COLO829 (cell line): ENCODE measurements at regions not wholly inside any gene's neighbourhood (a gene's known extent, or its start where the extent isn't known, plus 50 kb on each side); places are given as distances from the start of the nearest gene placed in this dataset.
"Not testable (repeated sequence)": the region's sequence is repeated elsewhere in the genome, so short reads cannot be mapped to it uniquely, and the experiment has no call there.

ENCODE experiments used
- DNase-seq: peaks from one replicate; pipeline ENCODE4 v3.0.0; 2012; ENCODE audit warnings: low spot score

GRCh38 chr10:28354511-28354910, 51.6 kb upstream of the MPP7 start:
- no peak for DNase-seq

GRCh38 chr10:28355376-28355775, 52.5 kb upstream of the MPP7 start:
- DNase-seq, result no peak

GRCh38 chr10:28359334-28359733, 56.5 kb upstream of the MPP7 start:
- DNase-seq, result no peak

- DNase-seq, result no peak
Observed at GRCh38 chr10:28360175-28360574, 57.3 kb upstream of the MPP7 start.

DNA sequence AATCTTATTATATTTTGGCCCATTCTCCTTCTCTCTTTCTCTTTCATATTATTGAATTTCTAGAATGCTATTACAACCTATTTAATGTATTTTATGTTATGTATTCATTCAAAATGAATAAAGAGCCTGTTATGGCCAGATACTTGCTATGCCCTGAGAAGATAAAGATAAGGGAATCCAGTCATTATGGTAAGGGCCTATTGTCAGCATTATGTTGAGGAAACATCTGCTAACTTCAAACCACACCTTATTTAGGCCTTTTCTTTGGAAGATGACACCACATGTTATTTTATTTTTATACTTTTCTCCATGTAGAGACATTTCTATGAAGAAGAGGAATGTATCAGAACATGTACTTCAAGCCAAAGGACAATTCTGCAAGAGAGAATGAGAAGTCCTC, 60.5 kb upstream of the MPP7 start:
- no peak for DNase-seq

- DNase-seq, result no peak
Observed at GRCh38 chr10:28365840-28366239, 63.0 kb upstream of the MPP7 start.

- DNase-seq, result no peak
Observed at GRCh38 chr10:28366994-28367393, 64.1 kb upstream of the MPP7 start.

DNA sequence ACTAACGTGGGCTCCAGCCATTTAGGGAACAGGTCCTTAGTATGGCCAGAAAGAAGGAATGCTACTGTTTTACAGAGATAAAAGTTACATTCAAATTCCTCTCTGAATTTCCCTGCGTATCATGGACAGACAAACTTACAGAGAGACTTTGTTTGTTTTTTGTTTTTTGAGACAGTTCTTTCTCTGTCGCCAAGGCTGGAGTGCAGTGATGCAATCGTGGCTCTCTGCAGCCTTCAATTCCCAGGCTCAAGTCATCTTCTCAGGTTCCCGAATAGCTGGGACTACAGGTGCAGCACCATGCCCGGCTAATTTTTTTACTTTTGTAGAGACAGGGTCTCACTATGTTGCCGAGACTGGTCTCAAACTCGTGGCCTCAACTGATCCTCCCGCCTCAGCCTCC, 64.5 kb upstream of the MPP7 start:
- no peak for DNase-seq

DNA sequence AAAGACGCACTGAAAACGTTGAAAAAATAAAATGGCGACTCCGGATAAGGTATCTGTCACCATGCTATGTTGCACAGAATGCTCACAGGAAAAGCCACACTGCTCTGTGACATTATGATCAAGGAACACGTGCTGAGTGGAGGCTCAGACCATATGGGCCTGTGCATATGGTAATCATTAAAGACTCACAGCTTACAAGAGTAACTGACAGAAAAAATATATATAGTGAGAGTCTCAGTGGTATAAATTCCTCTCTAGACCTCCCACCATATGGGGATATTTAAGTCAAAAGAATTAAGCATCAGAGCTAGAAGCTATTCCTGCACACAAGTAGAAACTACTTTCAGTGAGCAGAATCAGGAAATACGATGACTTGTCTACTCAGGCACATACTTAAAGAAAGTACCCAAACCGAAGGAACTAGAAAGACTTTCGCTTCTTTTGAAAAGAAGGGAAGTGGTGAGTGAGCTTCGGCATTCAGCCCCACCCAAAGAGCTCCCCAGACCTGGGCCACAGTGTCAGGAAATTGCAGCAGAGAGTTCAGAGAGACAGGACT, 65.1 kb upstream of the MPP7 start:
- no peak for DNase-seq

DNA sequence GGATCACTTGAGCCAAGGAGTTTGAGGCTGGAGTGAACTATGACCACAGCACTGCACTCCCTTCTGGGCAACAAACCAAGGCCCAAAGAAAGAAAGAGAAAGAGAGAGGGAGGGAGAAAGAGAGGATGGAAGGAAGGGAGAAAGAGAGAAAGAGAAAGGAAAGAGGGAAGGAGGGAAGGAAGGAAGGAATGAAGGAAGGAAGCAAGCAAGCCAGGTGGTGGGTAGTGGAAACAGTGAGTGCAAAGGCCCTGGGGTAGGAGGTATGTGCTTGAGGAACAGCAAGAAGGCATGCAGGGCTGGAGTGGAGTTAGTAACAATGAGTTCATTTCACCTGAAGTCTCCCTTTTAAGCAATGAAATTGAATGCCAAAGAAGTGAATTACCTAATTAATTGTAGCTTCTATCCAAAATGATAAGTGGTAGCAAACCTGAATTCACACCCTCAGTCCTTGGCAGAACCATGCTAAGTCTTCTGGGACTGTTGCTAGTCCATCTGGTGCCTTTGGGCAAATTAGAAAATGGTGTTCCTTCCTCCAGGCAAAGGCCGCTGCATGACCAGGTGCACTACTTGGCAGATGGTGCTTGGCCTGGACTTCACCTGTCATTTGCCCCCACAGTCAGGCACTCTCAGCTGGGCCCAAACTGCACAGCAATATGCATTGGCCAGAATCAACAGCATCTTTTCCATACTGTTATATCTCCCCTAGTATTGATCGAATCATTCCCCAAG, 67.4 kb upstream of the MPP7 start:
- DNase-seq, result no peak

- DNase-seq, result not testable (repeated sequence)
Observed at GRCh38 chr10:28371638-28372037, 68.8 kb upstream of the MPP7 start.

GRCh38 chr10:28374036-28374435, 71.2 kb upstream of the MPP7 start:
- no peak for DNase-seq

- DNase-seq, result peak; percentile 10
Observed at GRCh38 chr10:28375399-28376354, 72.8 kb upstream of the MPP7 start.

DNA sequence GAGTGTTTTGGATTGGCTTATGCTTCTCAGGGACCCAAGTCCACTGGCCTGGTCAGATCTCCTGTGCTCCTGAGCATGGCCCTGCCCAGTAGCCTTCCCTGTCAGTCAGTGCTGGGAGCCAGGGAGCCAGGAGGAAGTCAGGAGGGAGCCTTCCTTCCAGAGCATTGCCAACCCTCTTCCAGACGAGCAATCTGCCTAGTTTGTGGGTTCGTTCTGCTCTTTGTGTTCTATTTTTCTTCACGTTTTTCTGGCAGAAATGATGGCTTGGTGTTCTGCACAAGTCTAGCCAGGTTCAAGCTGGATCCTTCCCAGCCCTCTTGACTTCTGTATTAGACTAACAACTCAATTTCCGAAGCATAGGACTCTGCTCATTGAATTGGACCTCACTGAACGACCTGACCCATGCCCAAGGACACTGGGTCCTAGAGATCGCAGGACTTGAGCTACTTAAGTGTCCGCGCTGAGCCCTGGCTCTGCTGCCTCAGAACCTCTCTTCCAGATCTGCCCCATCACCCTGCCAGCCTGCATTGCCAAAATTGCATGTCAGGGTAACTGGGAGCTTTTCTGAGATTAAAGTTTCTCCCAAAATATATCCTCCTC, 76.2 kb upstream of the MPP7 start:
- no peak for DNase-seq

- DNase-seq, result no peak
Observed at GRCh38 chr10:28381466-28381865, 78.6 kb upstream of the MPP7 start.

DNA sequence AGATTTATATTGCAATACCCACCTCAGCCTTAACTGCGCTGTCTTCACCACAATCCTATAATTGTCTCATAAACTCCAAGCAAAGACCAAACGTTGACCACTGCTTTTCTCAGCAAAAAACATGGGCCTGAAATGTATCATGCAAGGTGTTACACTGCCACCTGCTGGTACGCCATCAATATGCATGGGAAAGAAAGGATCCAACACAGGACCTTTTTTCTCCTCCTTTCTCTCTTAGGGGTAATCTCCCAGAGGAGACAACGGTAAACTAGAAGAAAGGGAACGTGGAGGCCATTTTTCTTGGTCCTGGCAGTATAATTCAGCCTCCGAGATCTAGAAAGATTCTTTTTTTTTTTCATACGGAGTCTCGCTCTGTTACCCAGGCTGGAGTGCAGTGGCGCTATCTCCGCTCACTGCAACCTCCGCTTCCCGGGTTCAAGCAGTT, 79.1 kb upstream of the MPP7 start:
- peak; percentile 58 for DNase-seq

GRCh38 chr10:28382525-28383269, 79.8 kb upstream of the MPP7 start:
- no peak for DNase-seq

DNA sequence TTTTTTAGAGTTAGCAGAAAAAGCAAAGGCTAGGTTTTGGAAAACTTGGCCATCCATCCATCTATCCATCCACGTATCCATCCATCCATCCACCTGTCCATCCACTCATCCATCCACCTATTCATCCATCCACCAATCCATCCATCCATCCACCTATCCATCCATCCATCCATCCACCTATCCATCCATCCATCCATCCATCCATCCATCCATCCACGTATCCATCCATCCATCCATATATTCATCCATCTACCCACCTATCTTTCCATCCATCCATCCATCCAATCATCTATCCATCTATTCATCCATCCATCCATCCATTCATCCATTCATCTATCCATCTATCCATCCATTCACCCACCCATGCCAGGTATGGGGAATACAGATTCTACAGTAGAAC, 81.7 kb upstream of the MPP7 start:
- no peak for DNase-seq

GRCh38 chr10:28385748-28386502, 83.1 kb upstream of the MPP7 start:
- no peak for DNase-seq

DNA sequence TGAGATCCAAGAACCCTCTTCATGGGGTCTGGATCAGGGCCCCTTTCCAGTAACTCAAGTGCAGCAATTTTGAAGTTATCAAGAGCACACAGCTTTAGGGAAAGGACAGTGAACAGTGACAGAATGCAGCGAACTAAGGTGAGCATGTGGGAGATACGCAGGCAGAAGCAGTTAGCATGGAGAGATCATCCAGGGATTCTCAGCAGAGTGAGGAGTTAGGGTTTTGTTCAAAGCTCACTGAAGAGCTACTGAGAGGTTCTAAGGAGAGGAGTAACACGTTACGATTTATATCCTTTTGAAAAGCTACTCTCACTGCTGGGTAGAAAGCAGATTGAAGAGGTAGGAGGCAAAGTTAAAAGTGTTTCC, 83.6 kb upstream of the MPP7 start:
- no peak for DNase-seq

DNA sequence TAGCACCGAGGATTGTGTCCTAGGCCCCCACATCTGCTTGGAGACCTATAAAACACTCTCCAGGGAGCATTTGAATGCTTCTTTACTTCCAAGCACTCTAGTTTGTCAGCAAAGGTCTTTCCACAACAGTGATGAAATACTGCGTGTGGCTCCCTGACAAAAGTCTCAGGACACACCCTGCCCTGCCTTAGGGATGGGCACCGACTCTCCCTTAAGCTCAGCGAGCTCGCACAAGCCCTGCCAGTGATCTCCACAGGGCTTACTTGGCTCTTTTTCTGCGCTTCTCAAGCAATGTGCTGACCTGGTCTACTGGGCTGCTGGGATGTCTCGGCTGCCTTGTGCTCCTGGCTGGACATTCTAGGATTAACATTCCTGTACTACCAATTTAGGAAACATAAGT, 84.3 kb upstream of the MPP7 start:
- no peak for DNase-seq
